Aorta (tissue), 5 donors: ENCODE measurements at regions not wholly inside any gene's neighbourhood (a gene's known extent, or its start where the extent isn't known, plus 50 kb on each side); places are given as distances from the start of the nearest gene placed in this dataset.

Source experiments
- ATAC-seq: fragments of 200-7000 bp; cut with Tn5 transposase; one replicate; pipeline ENCODE4 v1.9.1; 2022; ENCODE audit warnings: moderate library complexity; ENCODE audit not compliant: low FRiP score
- DNase-seq, 2 donors: peaks; one replicate each; pipeline ENCODE4 v3.0.0-alpha.2; 2020
- H3K27ac ChIP-seq, 2 donors: one replicate each; pipeline ENCODE4 v1.5.1; 2013; ENCODE audit warnings: low read length in 2 of 2, mild to moderate bottlenecking in 2 of 2, moderate library complexity in 2 of 2, control low read depth in 1 of 2, inconsistent platforms in 1 of 2, low read depth in 1 of 2
- H3K27me3 ChIP-seq, 2 donors: one replicate each; pipeline ENCODE4 v1.6.1; 2013; ENCODE audit warnings: control low read depth in 1 of 2, low read length in 1 of 2, mild to moderate bottlenecking in 1 of 2, moderate library complexity in 1 of 2; ENCODE audit not compliant: insufficient read depth in 2 of 2, control insufficient read depth in 1 of 2
- H3K36me3 ChIP-seq, 2 donors: one replicate each; pipeline ENCODE4 v1.6.1; 2013; ENCODE audit warnings: control low read depth in 1 of 2, low read length in 1 of 2, mild to moderate bottlenecking in 1 of 2; ENCODE audit not compliant: insufficient read depth in 2 of 2, control insufficient read depth in 1 of 2
- H3K4me1 ChIP-seq, 2 donors: one replicate each; pipeline ENCODE4 v1.6.1; 2013; ENCODE audit warnings: low read length in 2 of 2, control low read depth in 1 of 2, mild to moderate bottlenecking in 1 of 2, moderate library complexity in 1 of 2; ENCODE audit not compliant: insufficient read depth in 2 of 2, control insufficient read depth in 1 of 2
- H3K4me3 ChIP-seq, 2 donors: one replicate each; pipeline ENCODE4 v1.5.1; 2013; ENCODE audit warnings: low read length in 2 of 2, control low read depth in 1 of 2, mild to moderate bottlenecking in 1 of 2
- H3K9me3 ChIP-seq: one replicate; pipeline ENCODE4 v1.6.1; 2013; ENCODE audit warnings: mild to moderate bottlenecking, low read length; ENCODE audit not compliant: control insufficient read depth
- WGBS, 2 donors: extraction: QIAGEN DNeasy Blood & Tissue Kit; methylation state at CpG; one replicate each; pipeline ENCODE4 v1.1.7; 2013; 5-methylcytosine and 5-hydroxymethylcytosine counted together
- intact Hi-C, 2 donors: fragments of 100-400 bp; cut with DNase I; formaldehyde crosslinking; loops; one replicate each; pipeline versions ENCODE4 v1.14.2 to v1.15.0; 2022
- donor health status: healthy with polysubstance abuse.
- donor health status: Bipolar disorder and iron deficiency.
- donor health status: DM: no; HTN: no; CAD: no.
- donor health status: DM: no; HTN: no; CAD: no.
- donor health status: DM: yes; HTN: yes; CAD: no.

- Histone ChIP-seq H3K27ac (no peak overlapping the region), H3K36me3 (no peaks in the 10 kb centered on the region), H3K27me3 (no peaks in the 10 kb centered on the region), H3K9me3 (no peaks in the 10 kb centered on the region), H3K4me1 (peaks cover 5 to 6% of the 10 kb centered on the region in 2 donors), H3K4me3 (no peak overlapping the region)
- ATAC-seq (no peak), DNase-seq (no peak)
- intact Hi-C loops, result no loop called here
- 17 to 24% methylated on average over 2 of the region's 2 CpGs for WGBS, 2 donors
Measured at GRCh38 chr10:28838908-28839307, 161.6 kb downstream of the BAMBI start.

GRCh38 chr10:28839600-28840007, 162.3 kb downstream of the BAMBI start:
- 1 to 2% methylated on average over 6 of the region's 6 CpGs for WGBS, 2 donors
- DNase-seq, result no peak
- peak; percentile 27 for ATAC-seq
- peak overlapping the region in 1 of 2 donors; percentile 14 for H3K27ac ChIP-seq
- no peaks in the 10 kb centered on the region for H3K36me3 ChIP-seq
- H3K9me3 ChIP-seq, result no peaks in the 10 kb centered on the region
- no peaks in the 10 kb centered on the region for H3K27me3 ChIP-seq
- intact Hi-C loops, result no loop called here
- peaks cover 5 to 6% of the 10 kb centered on the region in 2 donors for H3K4me1 ChIP-seq
- no peak overlapping the region for H3K4me3 ChIP-seq

- ATAC-seq, result no peak
- Histone ChIP-seq H3K4me3 (no peak overlapping the region), H3K36me3 (no peaks in the 10 kb centered on the region), H3K27ac (no peak overlapping the region), H3K4me1 (peaks cover 5 to 6% of the 10 kb centered on the region in 2 donors), H3K27me3 (no peaks in the 10 kb centered on the region), H3K9me3 (peaks cover 2% of the 10 kb centered on the region)
- intact Hi-C loops, result no loop called here
- 89 to 91% methylated on average over 6 of the region's 6 CpGs for WGBS, 2 donors
- no peak for DNase-seq
Measured at GRCh38 chr10:28840202-28840601, 162.9 kb downstream of the BAMBI start.

- Histone ChIP-seq H3K27me3 (no peaks in the 10 kb centered on the region), H3K36me3 (no peaks in the 10 kb centered on the region), H3K4me1 (peaks cover 5 to 6% of the 10 kb centered on the region in 2 donors), H3K9me3 (peaks cover 2% of the 10 kb centered on the region), H3K27ac (no peak overlapping the region), H3K4me3 (no peak overlapping the region)
- ATAC-seq (no peak), DNase-seq (no peak)
- WGBS, 2 donors, result 88 to 89% methylated on average over 4 of the region's 4 CpGs
- intact Hi-C loops, result no loop called here
Measured at GRCh38 chr10:28840971-28841370, 163.7 kb downstream of the BAMBI start.

- H3K4me3 ChIP-seq, result no peak overlapping the region
- ATAC-seq, result peak; percentile 48
- intact Hi-C loops, result no loop called here
- WGBS, 2 donors, result 10 to 16% methylated on average over 2 of the region's 2 CpGs
- DNase-seq, result no peak
- H3K27me3 ChIP-seq, result no peaks in the 10 kb centered on the region
- H3K4me1 ChIP-seq, result peaks cover 5 to 6% of the 10 kb centered on the region in 2 donors
- peaks cover 2% of the 10 kb centered on the region for H3K9me3 ChIP-seq
- H3K36me3 ChIP-seq, result no peaks in the 10 kb centered on the region
- peak overlapping the region in 1 of 2 donors; percentile 84 for H3K27ac ChIP-seq
Measured at GRCh38 chr10:28841625-28842024, 164.3 kb downstream of the BAMBI start.

- H3K27me3 ChIP-seq, result no peaks in the 10 kb centered on the region
- DNase-seq (no peak), ATAC-seq (no peak)
- H3K36me3 ChIP-seq, result no peaks in the 10 kb centered on the region
- no peak overlapping the region for H3K4me3 ChIP-seq
- no peak overlapping the region for H3K27ac ChIP-seq
- peaks cover 2% of the 10 kb centered on the region for H3K9me3 ChIP-seq
- H3K4me1 ChIP-seq, result peaks cover 5 to 6% of the 10 kb centered on the region in 2 donors
- intact Hi-C loops, result no loop called here
- WGBS, 2 donors, result 44 to 49% methylated on average over 3 of the region's 3 CpGs
Measured at GRCh38 chr10:28842321-28842720, 165.0 kb downstream of the BAMBI start.

- Histone ChIP-seq H3K9me3 (peaks cover 2% of the 10 kb centered on the region), H3K36me3 (no peaks in the 10 kb centered on the region), H3K27ac (no peak overlapping the region), H3K4me1 (peaks cover 0 to 2% of the 10 kb centered on the region in 2 donors), H3K4me3 (no peak overlapping the region), H3K27me3 (no peaks in the 10 kb centered on the region)
- intact Hi-C loops, result no loop called here
- ATAC-seq, result no peak
- DNase-seq, result no peak
- 91 to 94% methylated on average over 4 of the region's 4 CpGs for WGBS, 2 donors
Measured at GRCh38 chr10:28845009-28845682, 167.8 kb downstream of the BAMBI start.

GRCh38 chr10:28849309-28849708, 172.0 kb downstream of the BAMBI start:
- DNase-seq, result no peak
- Histone ChIP-seq H3K4me3 (no peak overlapping the region), H3K27me3 (no peaks in the 10 kb centered on the region), H3K36me3 (no peaks in the 10 kb centered on the region), H3K27ac (no peak overlapping the region), H3K4me1 (peaks cover 0 to 3% of the 10 kb centered on the region in 2 donors), H3K9me3 (peaks cover 2% of the 10 kb centered on the region)
- WGBS, 2 donors, result 95 to 100% methylated on average over 3 of the region's 3 CpGs
- ATAC-seq, result no peak
- intact Hi-C loops, result no loop called here

GRCh38 chr10:28849821-28850220, 172.5 kb downstream of the BAMBI start:
- no peak overlapping the region for H3K27ac ChIP-seq
- no peak overlapping the region for H3K4me3 ChIP-seq
- DNase-seq, result no peak
- H3K36me3 ChIP-seq, result no peaks in the 10 kb centered on the region
- intact Hi-C loops, result no loop called here
- peaks cover 2% of the 10 kb centered on the region for H3K9me3 ChIP-seq
- peaks cover 0 to 3% of the 10 kb centered on the region in 2 donors for H3K4me1 ChIP-seq
- no peaks in the 10 kb centered on the region for H3K27me3 ChIP-seq
- 95 to 96% methylated on average over 4 of the region's 4 CpGs for WGBS, 2 donors
- no peak for ATAC-seq
